Right ventricle myocardium inferior (tissue), 1 donor: ENCODE measurements at regions not wholly inside any gene's neighbourhood (a gene's known extent, or its start where the extent isn't known, plus 50 kb on each side); places are given as distances from the start of the nearest gene placed in this dataset.
"Not testable (repeated sequence)": the region's sequence is repeated elsewhere in the genome, so short reads cannot be mapped to it uniquely, and the experiment has no call there.

Experiments used
- ATAC-seq: fragments of 200-7000 bp; cut with Tn5 transposase; one replicate; pipeline ENCODE4 v1.9.1; 2020; ENCODE audit warnings: mild to moderate bottlenecking, moderate library complexity
- DNase-seq: peaks from one replicate; pipeline ENCODE4 v3.0.0; 2021; ENCODE audit errors: missing footprints
- intact Hi-C: fragments of 100-400 bp; cut with DNase I; formaldehyde crosslinking; loops from one replicate; pipeline ENCODE4 v1.11.0; 2022
- donor health status: DM: no; HTN: yes; CAD: no; lungs with severe emphysema.

DNA sequence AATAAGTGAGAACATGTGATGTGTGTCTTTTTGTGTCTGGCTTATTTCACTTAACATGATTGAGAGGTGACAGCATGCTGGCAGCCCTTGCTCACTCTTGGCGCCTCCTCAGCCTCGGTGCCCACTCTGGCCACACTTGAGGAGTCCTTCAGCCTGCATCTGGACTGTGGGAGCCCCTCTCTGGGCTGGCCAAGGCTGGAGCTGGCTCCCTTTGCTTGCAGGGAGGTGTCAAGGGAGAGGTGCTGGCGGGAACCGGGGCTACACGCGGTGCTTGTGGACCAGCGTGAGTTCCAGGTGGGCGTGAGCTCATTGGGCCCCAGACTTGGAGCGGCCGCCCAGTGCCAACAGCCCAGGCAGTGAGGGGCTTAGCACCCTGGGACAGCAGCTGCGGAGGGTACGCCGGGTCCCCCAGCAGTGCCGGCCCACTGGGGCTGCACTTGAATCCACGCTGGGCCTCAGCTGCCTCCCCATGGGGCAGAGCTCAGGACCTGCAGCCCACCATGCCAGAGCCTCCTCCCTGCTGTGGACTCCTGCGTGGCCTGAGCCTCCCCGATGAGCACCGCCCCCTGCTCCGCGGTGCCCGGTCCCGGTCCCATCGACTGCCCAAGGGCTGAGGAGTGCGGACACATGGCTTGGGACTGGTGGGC lies 658.6 kb downstream of the GRXCR1 start:
- DNase-seq (no peak), ATAC-seq (no peak)
- intact Hi-C loops = no loop called here

DNA sequence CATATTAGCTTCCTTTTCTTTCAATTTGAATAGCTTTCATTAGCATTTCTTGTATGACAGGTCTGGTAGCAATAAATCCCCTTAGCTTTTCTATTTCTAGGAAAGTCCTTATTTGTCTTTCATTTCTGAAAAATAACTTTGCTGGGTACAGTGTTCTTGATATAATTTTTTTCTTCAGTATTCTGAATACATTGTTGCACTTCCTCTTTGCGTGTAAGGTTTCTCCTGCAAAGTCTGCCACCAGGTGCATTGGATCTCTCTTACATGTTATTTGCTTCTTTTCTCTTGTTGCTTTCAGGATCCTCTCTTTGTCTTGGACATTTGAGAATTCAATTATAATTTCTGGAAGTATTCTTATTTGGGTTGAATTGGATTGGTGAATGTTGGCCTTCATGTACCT lies 663.7 kb downstream of the GRXCR1 start:
- intact Hi-C loops = no loop called here
- ATAC-seq = no peak
- DNase-seq = no peak

DNA sequence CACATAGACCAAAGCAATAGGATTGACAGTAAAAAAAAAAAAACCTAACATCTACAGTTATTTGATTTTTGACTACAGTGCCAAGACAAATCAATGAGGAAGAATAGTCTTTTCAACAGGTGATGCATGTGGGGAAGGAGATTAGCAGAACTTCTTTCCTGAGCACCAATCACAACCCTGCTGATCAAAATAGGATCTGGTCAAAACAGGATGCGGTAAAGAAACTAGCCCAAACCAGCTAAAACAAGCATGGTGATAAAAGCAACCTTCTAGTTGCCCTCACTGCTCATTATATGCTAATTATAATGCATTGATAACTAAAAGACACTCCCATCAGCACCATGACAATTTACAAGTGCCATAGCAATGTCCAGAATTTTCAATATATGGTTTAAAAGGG lies 667.5 kb downstream of the GRXCR1 start:
- DNase-seq (no peak), ATAC-seq (no peak)
- intact Hi-C loops = no loop called here

- intact Hi-C loops = no loop called here
- DNase-seq (no peak), ATAC-seq (no peak)
Observed at GRCh38 chr4:43564107-43564506, 671.6 kb downstream of the GRXCR1 start.

GRCh38 chr4:43564591-43564990 lies 672.1 kb downstream of the GRXCR1 start:
- intact Hi-C loops = no loop called here
- ATAC-seq (no peak), DNase-seq (no peak)

DNA sequence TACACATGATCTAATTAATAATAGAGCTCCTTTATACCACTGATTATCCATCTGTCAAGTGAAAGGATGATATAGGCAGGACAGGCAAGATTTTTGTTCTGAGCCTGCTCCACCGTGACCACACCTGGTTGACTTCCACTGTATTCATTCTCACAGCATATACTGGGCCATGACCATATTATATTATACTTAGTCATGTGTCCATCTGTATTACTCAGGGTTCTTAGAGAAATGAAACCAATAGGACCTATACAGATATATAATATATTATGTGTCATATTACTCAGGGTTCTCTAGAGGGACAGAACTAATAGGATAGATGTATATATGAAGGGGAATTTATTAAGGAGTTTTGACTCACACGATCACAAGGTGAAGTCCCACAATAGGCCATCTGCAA lies 675.1 kb downstream of the GRXCR1 start:
- intact Hi-C loops = no loop called here
- ATAC-seq (no peak), DNase-seq (no peak)

GRCh38 chr4:43586813-43587212 lies 694.3 kb downstream of the GRXCR1 start:
- DNase-seq (no peak), ATAC-seq (no peak)
- intact Hi-C loops = no loop called here

- ATAC-seq (no peak), DNase-seq (no peak)
- intact Hi-C loops = no loop called here
Observed at GRCh38 chr4:43587758-43588157, 695.2 kb downstream of the GRXCR1 start.

- ATAC-seq (no peak), DNase-seq (no peak)
- intact Hi-C loops = no loop called here
Observed at GRCh38 chr4:43607400-43607799, 714.9 kb downstream of the GRXCR1 start.

GRCh38 chr4:43607827-43608461 lies 715.4 kb downstream of the GRXCR1 start:
- DNase-seq (no peak), ATAC-seq (no peak)
- intact Hi-C loops = no loop called here

DNA sequence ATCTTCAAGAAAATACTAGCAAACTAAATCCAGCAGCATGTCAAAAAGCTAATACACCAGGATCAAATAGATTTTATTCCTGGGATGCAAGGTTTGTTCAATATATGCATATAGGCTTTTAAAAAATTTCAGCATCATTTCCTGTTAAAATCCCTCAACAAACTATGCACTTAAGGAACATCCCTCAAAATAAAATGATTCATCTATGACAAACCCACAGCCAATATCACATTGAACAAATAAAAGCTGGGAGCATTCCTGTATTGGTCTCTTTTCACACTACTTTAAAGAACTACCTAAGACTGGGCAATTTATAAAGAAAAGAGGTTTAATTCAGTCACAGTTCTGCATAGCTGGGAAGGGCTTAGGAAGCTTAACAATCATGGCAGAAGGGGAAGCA lies 726.7 kb downstream of the GRXCR1 start:
- DNase-seq = no peak
- intact Hi-C loops = no loop called here
- ATAC-seq = no peak

- DNase-seq, ATAC-seq, intact Hi-C loops: not testable (repeated sequence)
Observed at GRCh38 chr4:43637893-43638292, 745.4 kb downstream of the GRXCR1 start.

- intact Hi-C loops = no loop called here
- no peak for DNase-seq
- no peak for ATAC-seq
Observed at GRCh38 chr4:43651991-43652390, 759.5 kb downstream of the GRXCR1 start.

- intact Hi-C loops, DNase-seq, ATAC-seq: not testable (repeated sequence)
Observed at GRCh38 chr4:43659547-43659946, 767.0 kb downstream of the GRXCR1 start.

- ATAC-seq, intact Hi-C loops, DNase-seq: not testable (repeated sequence)
Observed at GRCh38 chr4:43672265-43672885, 776.2 kb downstream of the KCTD8 start.

- ATAC-seq (no peak), DNase-seq (no peak)
- intact Hi-C loops = no loop called here
Observed at GRCh38 chr4:43680421-43680820, 768.2 kb downstream of the KCTD8 start.

DNA sequence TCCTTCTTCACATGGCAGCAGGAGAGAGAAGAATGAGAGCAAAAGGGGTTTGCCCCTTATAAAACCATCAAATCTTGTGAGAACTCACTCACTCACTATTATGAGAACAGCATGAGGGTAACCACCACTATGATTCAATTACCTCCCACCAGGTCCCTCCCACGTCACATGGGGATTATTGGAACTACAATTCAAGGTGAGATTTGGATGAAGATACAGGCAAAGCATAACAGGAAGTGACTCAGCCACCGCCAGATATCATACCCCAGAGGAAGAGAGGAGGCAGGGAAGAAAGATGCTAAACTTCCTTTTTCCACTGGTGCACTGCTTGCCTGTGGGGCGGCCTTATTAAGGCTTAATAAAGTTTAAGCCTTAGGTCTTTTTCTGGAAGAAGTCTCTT lies 766.1 kb downstream of the KCTD8 start:
- DNase-seq (no peak), ATAC-seq (no peak)
- intact Hi-C loops = no loop called here

DNA sequence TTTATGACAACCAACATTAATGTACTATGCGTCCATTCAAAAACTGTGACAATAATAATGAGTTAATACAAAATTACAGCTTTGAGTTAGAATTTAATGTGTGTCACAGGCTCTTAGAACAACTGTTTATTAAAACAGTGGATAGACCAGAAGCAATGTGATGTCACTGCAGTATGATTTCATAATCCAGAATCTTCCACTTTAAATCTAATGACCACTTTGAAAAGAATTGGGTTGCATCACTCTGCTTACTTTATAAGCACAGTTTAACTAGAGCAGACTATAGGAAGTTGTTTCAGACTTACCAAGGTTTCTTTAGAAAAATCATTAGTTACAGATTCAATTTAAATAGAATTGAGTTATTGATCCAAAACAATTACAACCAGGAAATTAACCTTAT lies 758.5 kb downstream of the KCTD8 start:
- DNase-seq (no peak), ATAC-seq (no peak)
- intact Hi-C loops = no loop called here

GRCh38 chr4:43693876-43694275 lies 754.7 kb downstream of the KCTD8 start:
- DNase-seq = no peak
- ATAC-seq = no peak
- intact Hi-C loops = no loop called here

- ATAC-seq (no peak), DNase-seq (no peak)
- intact Hi-C loops = no loop called here
Observed at GRCh38 chr4:43709443-43709842, 739.2 kb downstream of the KCTD8 start.
